Stimulated activated CD4-positive, alpha-beta T cell treated with anti-CD3 and anti-CD28 coated beads, Interleukin-1b, Interleukin-23, amount 100 ng/mL, for 4 hours (primary cell): ENCODE measurements at regions not wholly inside any gene's neighbourhood (a gene's known extent, or its start where the extent isn't known, plus 50 kb on each side); places are given as distances from the start of the nearest gene placed in this dataset.
A peak's percentile ranks its signal among the peaks of the same experiment; 100 is the strongest.
"Not testable (repeated sequence)": the region's sequence is repeated elsewhere in the genome, so short reads cannot be mapped to it uniquely, and the experiment has no call there.

Experiments
- DNase-seq, 2 donors: peaks; one replicate each; pipeline ENCODE4 v3.0.0-alpha.2; 2020; ENCODE audit warnings: low read depth in 2 of 2

GRCh38 chr2:87456477-87457128 is 291.3 kb upstream of the PLGLB2 start:
- peak in 1 of 2 donors; percentile 32 for DNase-seq

GRCh38 chr2:87457129-87457499 is 290.8 kb upstream of the PLGLB2 start:
- not testable (repeated sequence) for DNase-seq

GRCh38 chr2:87458938-87459337 is 288.9 kb upstream of the PLGLB2 start:
- DNase-seq: not testable (repeated sequence)

GRCh38 chr2:87460104-87460503 is 287.8 kb upstream of the PLGLB2 start:
- not testable (repeated sequence) for DNase-seq

GRCh38 chr2:87460662-87461061 is 287.2 kb upstream of the PLGLB2 start:
- not testable (repeated sequence) for DNase-seq

- DNase-seq: not testable (repeated sequence)
Measured at GRCh38 chr2:87461671-87462070, 286.2 kb upstream of the PLGLB2 start.

GRCh38 chr2:87464219-87464618 is 283.7 kb upstream of the PLGLB2 start:
- not testable (repeated sequence) for DNase-seq

- not testable (repeated sequence) for DNase-seq
Measured at GRCh38 chr2:87465730-87466129, 282.2 kb upstream of the PLGLB2 start.

- peak; percentile 54 to 55 for DNase-seq
Measured at GRCh38 chr2:87466591-87467120, 281.2 kb upstream of the PLGLB2 start.

GRCh38 chr2:87468429-87468981 is 279.4 kb upstream of the PLGLB2 start:
- not testable (repeated sequence) for DNase-seq

- DNase-seq: peak in 1 of 2 donors; percentile 34
Measured at GRCh38 chr2:87469180-87470151, 278.4 kb upstream of the PLGLB2 start.

- peak in 1 of 2 donors; percentile 58 for DNase-seq
Measured at GRCh38 chr2:87470381-87471380, 277.2 kb upstream of the PLGLB2 start.

- not testable (repeated sequence) for DNase-seq
Measured at GRCh38 chr2:87471478-87471877, 276.4 kb upstream of the PLGLB2 start.

GRCh38 chr2:87476223-87476872 is 271.5 kb upstream of the PLGLB2 start:
- not testable (repeated sequence) for DNase-seq

GRCh38 chr2:87476936-87477335 is 271.0 kb upstream of the PLGLB2 start:
- DNase-seq: not testable (repeated sequence)

GRCh38 chr2:87477669-87478428 is 270.0 kb upstream of the PLGLB2 start:
- not testable (repeated sequence) for DNase-seq

GRCh38 chr2:87478911-87479310 is 269.0 kb upstream of the PLGLB2 start:
- not testable (repeated sequence) for DNase-seq

- not testable (repeated sequence) for DNase-seq
Measured at GRCh38 chr2:87483093-87483680, 264.7 kb upstream of the PLGLB2 start.

- not testable (repeated sequence) for DNase-seq
Measured at GRCh38 chr2:87484363-87484762, 263.5 kb upstream of the PLGLB2 start.
